OCI-LY3 (cell line): ENCODE measurements at regions not wholly inside any gene's neighbourhood (a gene's known extent, or its start where the extent isn't known, plus 50 kb on each side); places are given as distances from the start of the nearest gene placed in this dataset.

Experiments used
- H2AFZ ChIP-seq: fragments of 200-600, 300-600 bp; shearing (Covaris generic); 2 replicates; pipeline ENCODE4 v1.6.0; 2014; ENCODE audit warnings: antibody characterized with exemption, low read depth, low read length
- H3K27ac ChIP-seq: fragments of 200-600, 300-600 bp; sonication (generic); 2 replicates; pipeline ENCODE4 v1.5.1; 2014; ENCODE audit warnings: mild to moderate bottlenecking, low read length, moderate library complexity, mixed read lengths
- H3K27me3 ChIP-seq: fragments of 200-600, 300-600 bp; sonication (generic); 2 replicates; pipeline ENCODE4 v1.6.1; 2014; ENCODE audit warnings: low read depth, low read length, mixed read lengths
- H3K36me3 ChIP-seq: fragments of 200-600, 300-600 bp; sonication (generic); replicated peaks from 2 replicates; pipeline ENCODE3; 2014; ENCODE audit warnings: low read depth, low read length, mixed read lengths
- H3K4me1 ChIP-seq: fragments of 300-600, 200-600 bp; sonication (generic); 2 replicates; pipeline ENCODE4 v1.6.1; 2014; ENCODE audit warnings: low read length, mixed read lengths
- H3K4me2 ChIP-seq: fragments of 200-600, 300-600 bp; sonication (generic); 2 replicates; pipeline ENCODE4 v1.6.1; 2014; ENCODE audit warnings: low read length, mixed read lengths
- H3K4me3 ChIP-seq: fragments of 300-600, 200-600 bp; sonication (generic); 2 replicates; pipeline ENCODE4 v1.5.1; 2014; ENCODE audit warnings: antibody characterized with exemption, mild to moderate bottlenecking, low read length, moderate library complexity
- H3K79me2 ChIP-seq: fragments of 300-600, 200-600 bp; shearing (Covaris generic); 2 replicates; pipeline ENCODE4 v1.6.1; 2014; ENCODE audit warnings: mild to moderate bottlenecking, low read length, mixed read lengths
- H3K9ac ChIP-seq: fragments of 300-600, 200-600 bp; shearing (Covaris generic); 2 replicates; pipeline ENCODE4 v1.6.0; 2014; ENCODE audit warnings: mild to moderate bottlenecking, low read length, moderate library complexity
- H3K9me3 ChIP-seq: fragments of 200-600, 300-600 bp; shearing (Covaris generic); 2 replicates; pipeline ENCODE4 v1.6.1; 2014; ENCODE audit warnings: low read length, mixed read lengths; ENCODE audit not compliant: insufficient read depth
- H4K20me1 ChIP-seq: fragments of 200-600, 300-600 bp; sonication (generic); 2 replicates; pipeline ENCODE4 v1.6.1; 2016; ENCODE audit warnings: low read length, mixed read lengths; ENCODE audit not compliant: insufficient read depth
- CTCF ChIP-seq: fragments of 200-600, 300-600 bp; sonication (generic); IDR thresholded peaks from 2 replicates; pipeline ENCODE4 v1.5.1; 2014; ENCODE audit warnings: antibody characterized with exemption, low read length, low read depth
- EZH2phosphoT487 ChIP-seq: fragments of 200-600 bp; shearing (Covaris generic); IDR thresholded peaks from 2 replicates; pipeline ENCODE4 v1.6.1; 2018; ENCODE audit warnings: antibody characterized with exemption, mixed run types, low read depth

- Histone ChIP-seq H3K9me3 (no peaks in the 10 kb centered on the region), H3K4me2 (no peak overlapping the region), H3K36me3 (no peaks in the 10 kb centered on the region), H3K27ac (no peak overlapping the region), H3K9ac (no peak overlapping the region), H3K4me3 (no peak overlapping the region), H4K20me1 (no peaks in the 10 kb centered on the region), H3K27me3 (no peaks in the 10 kb centered on the region), H3K4me1 (no peaks in the 10 kb centered on the region), H2AFZ (no peak overlapping the region), H3K79me2 (no peaks in the 10 kb centered on the region)
- no peak for TF ChIP-seq CTCF
- no peak for TF ChIP-seq EZH2phosphoT487
These were observed 219.0 kb upstream of the NRIP1 start for GRCh38 chr21:15283789-15284188.

GRCh38 chr21:15285556-15285955, 220.8 kb upstream of the NRIP1 start:
- TF ChIP-seq CTCF: no peak
- no peak for TF ChIP-seq EZH2phosphoT487
- no peaks in the 10 kb centered on the region for H4K20me1 ChIP-seq
- no peaks in the 10 kb centered on the region for H3K27me3 ChIP-seq
- no peaks in the 10 kb centered on the region for H3K79me2 ChIP-seq
- no peak overlapping the region for H2AFZ ChIP-seq
- H3K4me3 ChIP-seq: no peak overlapping the region
- no peaks in the 10 kb centered on the region for H3K9me3 ChIP-seq
- H3K4me2 ChIP-seq: no peak overlapping the region
- H3K4me1 ChIP-seq: no peaks in the 10 kb centered on the region
- no peak overlapping the region for H3K9ac ChIP-seq
- no peaks in the 10 kb centered on the region for H3K36me3 ChIP-seq
- H3K27ac ChIP-seq: no peak overlapping the region

GRCh38 chr21:15289246-15289645, 224.4 kb upstream of the NRIP1 start:
- Histone ChIP-seq H3K27ac (no peak overlapping the region), H3K36me3 (no peaks in the 10 kb centered on the region), H3K4me1 (peaks cover 14% of the 10 kb centered on the region; the same call in 1 of the 2 replicates), H3K9me3 (no peaks in the 10 kb centered on the region), H3K4me2 (no peak overlapping the region), H3K9ac (no peak overlapping the region), H2AFZ (no peak overlapping the region), H4K20me1 (no peaks in the 10 kb centered on the region), H3K79me2 (no peaks in the 10 kb centered on the region), H3K4me3 (no peak overlapping the region), H3K27me3 (no peaks in the 10 kb centered on the region)
- no peak for TF ChIP-seq EZH2phosphoT487
- TF ChIP-seq CTCF: no peak

GRCh38 chr21:15289896-15290841, 225.4 kb upstream of the NRIP1 start:
- H2AFZ ChIP-seq: no peak overlapping the region
- H3K4me2 ChIP-seq: peak overlapping the region; percentile 43
- TF ChIP-seq EZH2phosphoT487 (no peak), CTCF (no peak)
- no peak overlapping the region for H3K9ac ChIP-seq
- H3K27ac ChIP-seq: no peak overlapping the region
- no peaks in the 10 kb centered on the region for H3K9me3 ChIP-seq
- no peaks in the 10 kb centered on the region for H3K36me3 ChIP-seq
- H4K20me1 ChIP-seq: no peaks in the 10 kb centered on the region
- no peaks in the 10 kb centered on the region for H3K79me2 ChIP-seq
- peaks cover 14% of the 10 kb centered on the region; the same call in 1 of the 2 replicates for H3K4me1 ChIP-seq
- H3K4me3 ChIP-seq: no peak overlapping the region
- no peaks in the 10 kb centered on the region for H3K27me3 ChIP-seq
